Activated CD8-positive, alpha-beta memory T cell treated with anti-CD3 and anti-CD28 coated beads, Interleukin-2, amount 10 ng/mL, durations not matched to agents 7 days and 5 days (primary cell): ENCODE measurements at regions not wholly inside any gene's neighbourhood (a gene's known extent, or its start where the extent isn't known, plus 50 kb on each side); places are given as distances from the start of the nearest gene placed in this dataset.
"Not testable (repeated sequence)": the region's sequence is repeated elsewhere in the genome, so short reads cannot be mapped to it uniquely, and the experiment has no call there.

Experiments
- ATAC-seq: fragments of 150-1000 bp; cut with Tn5 transposase; one replicate; pipeline ENCODE4 v1.10.0; 2021; ENCODE audit warnings: moderate library complexity
- CTCF ChIA-PET: fragments of 350-600 bp; sonication (Branson Sonifier 250); formaldehyde crosslinking; loops from one replicate; lab custom pipeline; 2021; ENCODE audit warnings: antibody characterized with exemption; lab: Charles Lee
- DNase-seq: peaks from one replicate; pipeline ENCODE4 v3.0.0-alpha.2; 2020
- H3K27ac Mint-ChIP-seq: one replicate; pipeline ENCODE4 v1.8.0; 2021; ENCODE audit warnings: mild to moderate bottlenecking, mixed read lengths
- H3K27me3 Mint-ChIP-seq: one replicate; pipeline ENCODE4 v1.8.0; 2021; ENCODE audit warnings: mixed read lengths
- H3K36me3 Mint-ChIP-seq: one replicate; pipeline ENCODE4 v1.8.0; 2021; ENCODE audit warnings: mild to moderate bottlenecking, mixed read lengths
- H3K4me1 Mint-ChIP-seq: one replicate; pipeline ENCODE4 v1.8.0; 2021; ENCODE audit warnings: mixed read lengths
- H3K4me3 Mint-ChIP-seq: one replicate; pipeline ENCODE4 v1.8.0; 2021; ENCODE audit warnings: mild to moderate bottlenecking, moderate library complexity, mixed read lengths
- H3K9me3 Mint-ChIP-seq: one replicate; pipeline ENCODE4 v1.8.0; 2022; ENCODE audit warnings: low read depth, mixed read lengths

DNA sequence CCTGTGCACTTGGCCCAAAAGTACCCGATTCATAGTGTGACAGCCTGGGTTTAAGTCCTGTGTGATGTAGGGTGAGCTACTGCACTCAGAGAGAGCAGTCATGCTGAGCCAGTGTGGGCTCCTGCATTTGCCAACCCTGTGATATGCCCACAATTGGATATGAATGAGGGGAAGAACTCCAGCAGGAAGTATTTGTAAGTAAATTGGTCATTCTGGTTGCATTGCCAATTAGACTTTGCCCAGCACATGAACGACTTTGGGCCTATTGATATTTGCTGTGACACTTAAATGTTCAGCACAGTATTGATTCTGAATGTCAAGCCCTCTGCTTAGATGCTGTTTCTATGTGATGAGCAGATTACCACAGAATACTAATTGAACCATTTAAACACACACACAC is 570.9 kb downstream of the PIK3C3 start:
- no peak for DNase-seq
- no peak overlapping the region for H3K4me3 Mint-ChIP-seq
- CTCF ChIA-PET, result no interaction called here
- no peak for ATAC-seq
- no peak overlapping the region for H3K27ac Mint-ChIP-seq
- no peaks in the 10 kb centered on the region for H3K27me3 Mint-ChIP-seq
- no peaks in the 10 kb centered on the region for H3K9me3 Mint-ChIP-seq
- no peaks in the 10 kb centered on the region for H3K4me1 Mint-ChIP-seq
- no peaks in the 10 kb centered on the region for H3K36me3 Mint-ChIP-seq

DNA sequence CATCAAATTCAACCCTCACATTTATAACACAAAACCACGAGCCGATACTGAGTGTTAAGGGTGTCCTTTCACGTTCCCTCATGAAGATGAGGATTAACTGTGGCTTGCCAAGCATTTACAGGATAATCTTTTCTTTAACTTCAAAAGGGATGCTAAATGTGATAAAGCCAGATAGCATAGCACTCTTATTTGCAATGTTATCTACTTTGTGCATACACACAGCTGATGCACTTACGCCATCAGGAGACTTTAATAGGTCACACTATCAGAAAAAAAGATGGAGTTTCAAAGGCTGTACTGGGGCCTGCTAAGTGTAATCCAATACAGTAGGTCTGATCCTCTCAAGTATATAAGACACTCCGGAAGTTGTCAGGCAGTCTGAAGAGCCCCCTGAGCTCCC is 572.7 kb downstream of the PIK3C3 start:
- Mint-ChIP-seq H3K9me3 (no peaks in the 10 kb centered on the region), H3K36me3 (no peaks in the 10 kb centered on the region), H3K4me1 (no peaks in the 10 kb centered on the region), H3K4me3 (no peak overlapping the region), H3K27me3 (no peaks in the 10 kb centered on the region), H3K27ac (no peak overlapping the region)
- CTCF ChIA-PET, result no interaction called here
- DNase-seq, result no peak
- ATAC-seq, result no peak

- no peak for ATAC-seq
- no peaks in the 10 kb centered on the region for H3K4me1 Mint-ChIP-seq
- CTCF ChIA-PET, result no interaction called here
- no peak overlapping the region for H3K27ac Mint-ChIP-seq
- DNase-seq, result no peak
- no peak overlapping the region for H3K4me3 Mint-ChIP-seq
- no peaks in the 10 kb centered on the region for H3K27me3 Mint-ChIP-seq
- H3K9me3 Mint-ChIP-seq, result no peaks in the 10 kb centered on the region
- H3K36me3 Mint-ChIP-seq, result no peaks in the 10 kb centered on the region
These were observed 575.2 kb downstream of the PIK3C3 start for GRCh38 chr18:42530276-42530675.

- no peaks in the 10 kb centered on the region for H3K27me3 Mint-ChIP-seq
- H3K27ac Mint-ChIP-seq, result no peak overlapping the region
- DNase-seq, result no peak
- no peaks in the 10 kb centered on the region for H3K4me1 Mint-ChIP-seq
- CTCF ChIA-PET, result no interaction called here
- H3K9me3 Mint-ChIP-seq, result no peaks in the 10 kb centered on the region
- H3K36me3 Mint-ChIP-seq, result no peaks in the 10 kb centered on the region
- no peak for ATAC-seq
- no peak overlapping the region for H3K4me3 Mint-ChIP-seq
These were observed 577.1 kb downstream of the PIK3C3 start for GRCh38 chr18:42532119-42532518.

GRCh38 chr18:42533009-42533575 is 578.1 kb downstream of the PIK3C3 start:
- Mint-ChIP-seq H3K4me1 (no peaks in the 10 kb centered on the region), H3K36me3 (no peaks in the 10 kb centered on the region), H3K9me3 (no peaks in the 10 kb centered on the region), H3K4me3 (no peak overlapping the region), H3K27me3 (no peaks in the 10 kb centered on the region), H3K27ac (no peak overlapping the region)
- ATAC-seq (no peak), DNase-seq (no peak)
- CTCF ChIA-PET, result no interaction called here

DNA sequence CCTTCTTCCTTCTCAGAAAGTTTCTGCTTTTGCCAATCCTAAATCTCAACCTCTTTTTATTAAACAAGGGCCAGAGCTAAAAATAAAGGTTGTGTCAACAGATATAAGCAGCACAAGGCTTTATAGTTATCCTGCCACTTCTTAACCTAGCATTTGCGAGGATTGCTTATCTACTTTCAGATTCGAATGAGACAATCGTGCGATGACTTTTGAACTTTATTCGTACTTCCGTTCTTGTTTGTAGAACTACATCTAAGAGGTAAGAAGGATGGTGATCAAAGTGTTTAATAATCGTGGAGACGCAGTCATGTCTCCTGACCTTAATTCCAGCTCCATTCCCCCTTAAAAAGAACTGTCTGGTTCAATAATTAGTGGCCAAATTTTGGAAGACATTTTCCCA is 578.6 kb downstream of the PIK3C3 start:
- no peak for ATAC-seq
- DNase-seq, result no peak
- CTCF ChIA-PET, result no interaction called here
- Mint-ChIP-seq H3K27me3 (no peaks in the 10 kb centered on the region), H3K36me3 (no peaks in the 10 kb centered on the region), H3K27ac (no peak overlapping the region), H3K9me3 (no peaks in the 10 kb centered on the region), H3K4me1 (no peaks in the 10 kb centered on the region), H3K4me3 (no peak overlapping the region)

DNA sequence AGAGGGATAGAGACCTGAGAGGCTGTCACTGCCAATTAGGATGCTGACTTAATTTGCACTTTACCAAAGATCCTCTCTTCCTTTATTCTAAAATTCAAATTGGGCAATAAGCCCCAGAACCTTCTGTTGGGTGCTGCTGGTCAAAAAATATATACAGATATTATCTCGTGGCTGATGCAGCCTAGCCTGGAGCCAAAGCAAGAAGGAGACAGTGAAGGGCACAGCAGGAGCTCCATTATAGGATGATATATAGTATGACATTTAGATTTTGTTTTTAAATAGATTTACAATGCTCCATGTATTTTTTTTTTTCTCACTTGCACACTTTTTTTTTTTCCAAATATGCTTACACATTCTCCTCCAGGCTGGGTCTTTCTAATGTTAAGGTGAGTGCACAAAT is 579.3 kb downstream of the PIK3C3 start:
- Mint-ChIP-seq H3K27me3 (no peaks in the 10 kb centered on the region), H3K4me1 (no peaks in the 10 kb centered on the region), H3K36me3 (no peaks in the 10 kb centered on the region), H3K9me3 (no peaks in the 10 kb centered on the region), H3K4me3 (no peak overlapping the region), H3K27ac (no peak overlapping the region)
- ATAC-seq, result no peak
- DNase-seq, result no peak
- CTCF ChIA-PET, result no interaction called here

GRCh38 chr18:42536442-42536841 is 579.0 kb downstream of the RIT2 start:
- Mint-ChIP-seq H3K4me1 (no peaks in the 10 kb centered on the region), H3K9me3 (no peaks in the 10 kb centered on the region), H3K27me3 (no peaks in the 10 kb centered on the region), H3K4me3 (no peak overlapping the region), H3K27ac (no peak overlapping the region), H3K36me3 (no peaks in the 10 kb centered on the region)
- no peak for DNase-seq
- CTCF ChIA-PET, result no interaction called here
- ATAC-seq, result no peak

DNA sequence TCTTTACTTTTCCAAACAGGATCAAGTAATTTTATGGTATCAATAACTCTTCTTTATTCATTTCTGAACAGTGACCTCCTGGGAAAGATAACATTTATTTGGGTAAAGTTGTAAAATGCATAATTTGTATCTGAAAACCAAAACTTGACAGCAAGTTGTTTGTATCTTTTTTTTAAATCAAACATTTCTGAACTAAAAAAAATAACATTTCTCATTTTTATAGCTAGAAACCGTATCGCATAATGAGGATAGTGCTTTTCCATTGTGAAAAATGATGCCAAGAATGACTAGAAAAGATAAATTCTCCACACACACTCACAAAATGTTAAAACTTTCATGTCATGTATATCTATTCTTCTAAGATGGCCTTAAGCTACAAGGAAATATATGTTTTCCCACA is 578.2 kb downstream of the RIT2 start:
- no peak for ATAC-seq
- Mint-ChIP-seq H3K36me3 (no peaks in the 10 kb centered on the region), H3K4me3 (no peak overlapping the region), H3K4me1 (no peaks in the 10 kb centered on the region), H3K9me3 (no peaks in the 10 kb centered on the region), H3K27ac (no peak overlapping the region), H3K27me3 (no peaks in the 10 kb centered on the region)
- DNase-seq, result no peak
- CTCF ChIA-PET, result no interaction called here

DNA sequence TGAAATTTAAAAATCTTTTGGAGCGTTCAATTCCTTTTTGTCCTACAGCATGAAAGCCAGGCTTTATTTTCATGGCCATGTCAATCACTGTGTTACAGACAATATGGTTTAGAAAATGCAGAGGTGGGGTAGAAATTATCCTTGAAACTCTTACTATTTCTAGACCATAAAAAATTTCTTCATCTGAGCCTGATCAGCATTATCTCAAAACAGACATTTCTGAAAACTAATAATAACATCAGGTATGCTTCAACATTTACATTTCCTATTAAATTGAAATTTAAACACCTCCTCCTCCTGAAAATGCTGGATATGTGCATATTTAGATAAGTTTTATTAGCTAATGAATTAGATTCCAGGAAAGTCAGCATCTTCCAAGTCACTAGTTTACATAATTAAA is 570.6 kb downstream of the RIT2 start:
- Mint-ChIP-seq H3K27me3 (no peaks in the 10 kb centered on the region), H3K36me3 (no peaks in the 10 kb centered on the region), H3K9me3 (no peaks in the 10 kb centered on the region), H3K4me3 (no peak overlapping the region), H3K27ac (no peak overlapping the region), H3K4me1 (no peaks in the 10 kb centered on the region)
- no peak for ATAC-seq
- no peak for DNase-seq
- CTCF ChIA-PET, result no interaction called here

- CTCF ChIA-PET, result no interaction called here
- Mint-ChIP-seq H3K36me3 (no peaks in the 10 kb centered on the region), H3K27me3 (no peaks in the 10 kb centered on the region), H3K4me3 (no peak overlapping the region), H3K9me3 (no peaks in the 10 kb centered on the region), H3K4me1 (no peaks in the 10 kb centered on the region), H3K27ac (no peak overlapping the region)
- no peak for ATAC-seq
- DNase-seq, result no peak
These were observed 569.7 kb downstream of the RIT2 start for GRCh38 chr18:42545825-42546224.

- no peak overlapping the region for H3K4me3 Mint-ChIP-seq
- H3K9me3 Mint-ChIP-seq, result no peaks in the 10 kb centered on the region
- no peaks in the 10 kb centered on the region for H3K4me1 Mint-ChIP-seq
- ATAC-seq (no peak), DNase-seq (no peak)
- no peaks in the 10 kb centered on the region for H3K36me3 Mint-ChIP-seq
- no peaks in the 10 kb centered on the region for H3K27me3 Mint-ChIP-seq
- CTCF ChIA-PET, result no interaction called here
- no peak overlapping the region for H3K27ac Mint-ChIP-seq
These were observed 567.0 kb downstream of the RIT2 start for GRCh38 chr18:42548493-42548892.

GRCh38 chr18:42549596-42549995 is 565.9 kb downstream of the RIT2 start:
- Mint-ChIP-seq H3K4me1 (no peaks in the 10 kb centered on the region), H3K9me3 (peaks cover under 1% of the 10 kb centered on the region), H3K36me3 (no peaks in the 10 kb centered on the region), H3K27ac (no peak overlapping the region), H3K4me3 (no peak overlapping the region), H3K27me3 (no peaks in the 10 kb centered on the region)
- CTCF ChIA-PET, result no interaction called here
- ATAC-seq, result no peak
- no peak for DNase-seq

DNA sequence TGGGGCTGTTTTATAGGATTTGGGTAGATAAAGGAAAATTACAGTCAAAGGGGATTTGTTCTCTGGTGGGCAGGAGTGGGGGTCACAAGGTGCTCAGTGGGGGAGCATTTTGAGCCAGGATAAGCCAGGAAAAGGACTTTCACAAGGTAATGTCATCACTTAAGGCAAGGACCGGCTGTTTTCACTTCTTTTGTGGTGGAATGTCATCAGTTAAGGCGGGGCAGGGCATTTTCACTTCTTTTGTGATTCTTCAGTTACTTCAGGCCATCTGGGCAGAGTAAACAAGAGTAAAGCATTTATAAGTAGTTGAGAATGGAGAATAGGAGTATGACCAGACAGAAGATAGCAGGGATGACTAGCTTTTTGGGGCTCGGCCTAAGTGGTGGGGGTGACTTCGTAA is 562.9 kb downstream of the RIT2 start:
- H3K36me3 Mint-ChIP-seq, H3K27ac Mint-ChIP-seq, H3K9me3 Mint-ChIP-seq, H3K27me3 Mint-ChIP-seq, H3K4me1 Mint-ChIP-seq, H3K4me3 Mint-ChIP-seq, ATAC-seq, DNase-seq, CTCF ChIA-PET: not testable (repeated sequence)

DNA sequence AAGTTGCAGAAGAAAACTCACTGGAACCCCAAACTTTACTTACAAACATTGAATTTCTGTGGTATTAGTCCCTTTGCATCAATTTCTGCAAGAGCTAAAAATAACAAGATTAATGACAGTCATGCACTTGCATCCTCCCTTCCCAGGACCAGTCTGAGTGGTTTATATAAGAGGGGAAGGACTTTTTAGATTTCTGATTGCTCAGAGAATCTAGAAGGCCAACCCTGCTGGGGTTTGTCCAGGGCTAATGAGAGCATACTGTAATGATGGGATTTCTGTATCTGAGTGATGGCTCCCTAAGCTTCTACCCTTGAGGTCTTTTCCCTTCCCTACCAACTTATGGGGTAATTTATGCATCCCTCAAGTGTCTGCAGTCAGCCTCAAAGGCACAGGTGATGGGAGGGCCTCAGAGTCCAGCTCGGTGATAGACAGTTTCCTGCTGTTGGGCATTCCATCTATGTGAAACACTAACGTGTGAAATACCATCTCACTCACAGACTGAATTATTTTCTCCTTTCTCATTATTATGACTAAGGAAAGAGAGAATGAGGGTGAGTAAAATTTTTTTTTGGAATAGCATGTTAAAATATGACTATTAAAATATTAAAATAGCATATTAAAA is 556.3 kb downstream of the RIT2 start:
- CTCF ChIA-PET, result no interaction called here
- Mint-ChIP-seq H3K9me3 (peaks cover 6% of the 10 kb centered on the region), H3K4me3 (no peak overlapping the region), H3K4me1 (no peaks in the 10 kb centered on the region), H3K36me3 (no peaks in the 10 kb centered on the region), H3K27ac (no peak overlapping the region), H3K27me3 (no peaks in the 10 kb centered on the region)
- ATAC-seq (no peak), DNase-seq (no peak)
